Stimulated activated CD8-positive, alpha-beta memory T cell treated with anti-CD3 and anti-CD28 coated beads, Interleukin-12 subunit alpha, Interleukin-12 subunit beta, amount 100 ng/mL, for 1 hour (primary cell): ENCODE measurements at regions not wholly inside any gene's neighbourhood (a gene's known extent, or its start where the extent isn't known, plus 50 kb on each side); places are given as distances from the start of the nearest gene placed in this dataset.
"Not testable (repeated sequence)": the region's sequence is repeated elsewhere in the genome, so short reads cannot be mapped to it uniquely, and the experiment has no call there.

Experiments
- DNase-seq: peaks from one replicate; pipeline ENCODE4 v3.0.0-alpha.2; 2020; ENCODE audit warnings: low read depth

DNA sequence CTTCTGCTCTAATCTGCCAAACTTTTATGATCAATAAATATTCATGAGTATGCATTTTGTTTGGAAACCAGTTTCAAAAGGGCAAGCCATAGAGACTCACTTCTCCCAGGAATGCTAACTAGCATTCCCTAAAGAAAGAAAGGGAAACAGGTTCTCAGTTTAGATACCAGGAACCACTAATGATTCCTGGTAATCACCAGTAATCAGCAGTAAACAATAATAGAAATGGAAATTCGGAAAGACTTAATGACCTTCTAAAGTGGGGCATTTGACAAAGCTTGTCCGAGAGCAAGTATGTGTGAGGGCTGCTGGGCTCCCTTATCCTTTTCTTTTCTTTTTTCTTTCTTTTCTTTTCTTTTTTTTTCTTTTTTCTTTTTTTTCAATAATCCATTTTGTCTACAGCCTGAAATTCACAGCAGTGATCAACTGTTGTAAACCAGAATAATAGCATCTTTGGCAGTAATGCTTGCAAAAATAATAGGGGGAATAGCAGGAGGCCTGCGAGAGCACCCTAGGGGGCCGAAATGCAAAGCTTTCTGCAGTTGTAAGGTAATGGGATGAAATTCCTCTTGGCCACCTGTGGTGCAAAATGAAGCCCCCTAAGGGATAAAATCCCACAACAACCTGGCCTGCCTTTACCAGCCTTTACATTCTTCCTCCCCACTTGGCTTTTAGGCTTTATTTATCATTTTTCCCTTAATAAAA is 253.2 kb downstream of the ZPLD1 start:
- no peak for DNase-seq

DNA sequence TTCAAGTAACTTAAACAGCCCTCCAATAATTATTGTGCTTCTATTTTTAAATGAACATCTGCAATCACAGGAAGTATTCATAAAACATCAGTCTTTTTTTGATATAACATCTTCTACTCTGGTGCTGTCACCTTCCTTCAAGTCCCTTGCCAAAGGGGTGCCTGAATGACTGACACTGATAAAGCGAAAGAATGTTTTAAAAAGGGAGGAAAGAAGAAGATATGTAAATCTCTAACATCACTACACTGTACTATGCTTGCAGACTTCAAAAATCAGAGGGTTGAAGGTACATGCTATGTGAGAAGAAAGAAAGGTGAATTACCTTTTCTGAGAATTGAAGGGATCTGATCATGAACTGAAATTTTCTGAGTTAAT is 253.7 kb downstream of the ZPLD1 start:
- DNase-seq, result no peak

DNA sequence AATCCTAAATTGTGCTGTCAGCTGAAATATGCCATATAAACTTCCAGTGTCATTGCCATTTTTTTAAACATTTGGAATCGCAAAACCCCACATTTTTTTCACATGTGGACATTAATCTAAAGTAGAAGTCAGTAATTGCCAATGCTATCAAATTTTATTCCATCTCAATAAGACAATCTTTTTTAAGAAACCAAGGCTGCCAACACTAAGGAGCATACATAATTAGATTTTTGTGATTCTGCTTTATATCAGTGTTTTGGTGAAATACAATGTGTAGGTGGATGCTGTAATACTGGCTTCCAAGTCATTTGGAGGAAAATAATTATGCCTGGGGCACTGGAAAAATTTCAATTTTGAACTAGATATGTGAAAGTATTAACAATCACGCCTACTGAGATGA is 256.7 kb downstream of the ZPLD1 start:
- no peak for DNase-seq

DNA sequence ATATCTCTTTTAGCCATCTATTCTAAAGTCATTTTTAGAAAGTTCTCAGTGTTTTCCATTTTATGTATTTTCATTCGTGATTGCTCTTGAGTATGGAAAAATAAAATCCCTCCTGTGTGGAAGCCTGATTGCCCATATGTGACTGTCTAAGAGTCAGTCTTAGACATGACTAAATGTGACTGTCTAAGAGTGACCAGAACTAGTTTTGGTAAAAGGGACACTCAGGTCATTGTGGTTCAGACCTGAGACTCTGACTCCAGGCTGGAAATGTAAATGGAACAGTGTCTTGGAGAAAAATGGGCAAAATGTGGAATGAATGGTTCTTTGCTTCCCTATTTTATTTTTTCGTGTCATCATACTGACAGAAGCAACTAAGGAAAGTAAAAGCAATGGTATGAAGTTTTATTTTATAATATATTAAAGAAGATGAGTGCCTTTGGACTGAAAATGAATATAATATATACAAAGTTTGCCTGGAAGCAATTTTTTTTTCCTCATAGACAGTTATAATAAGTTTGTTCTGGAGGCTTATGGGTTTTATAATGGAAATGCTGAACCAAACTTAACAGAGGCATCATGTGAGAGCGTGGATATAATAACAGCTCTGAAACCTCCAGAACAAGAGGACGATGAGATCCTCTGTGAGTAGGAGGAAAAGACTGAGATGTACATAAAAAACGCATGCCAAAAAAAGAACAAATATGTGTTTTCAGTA is 264.4 kb downstream of the ZPLD1 start:
- DNase-seq, result no peak

DNA sequence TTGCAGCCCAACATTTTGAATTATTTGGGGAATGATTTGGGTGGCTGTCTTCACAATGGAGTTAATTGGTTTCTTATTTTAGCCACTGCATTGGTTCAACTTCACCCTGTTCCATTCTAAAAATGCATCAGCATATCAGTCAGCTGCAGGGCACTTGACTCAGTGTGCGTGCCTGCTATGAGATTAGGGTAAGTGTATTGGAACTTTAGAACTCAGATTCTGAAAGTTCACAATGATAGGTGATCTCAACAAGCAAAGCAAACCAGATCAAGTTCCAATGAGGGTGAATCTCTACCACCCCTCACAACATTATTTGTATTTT is 265.0 kb downstream of the ZPLD1 start:
- no peak for DNase-seq

DNA sequence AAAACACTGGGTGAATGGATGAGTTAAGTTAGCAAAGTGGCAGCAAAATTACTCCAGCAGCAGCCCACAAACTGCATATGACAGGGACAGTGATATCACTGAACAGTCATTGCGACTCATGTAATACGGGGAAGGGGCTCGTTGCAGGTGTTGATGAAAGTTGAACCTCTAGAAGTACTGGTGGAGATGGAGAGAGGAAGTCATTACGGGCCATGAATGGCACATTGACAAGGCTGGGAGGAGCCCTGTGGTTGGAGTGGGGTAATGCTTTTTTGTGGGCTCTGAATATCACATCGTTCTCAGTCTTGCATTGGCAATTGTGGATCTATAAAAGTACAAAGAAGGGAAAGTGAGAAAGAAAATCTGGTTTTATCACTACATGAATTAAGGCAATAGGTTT is 278.1 kb downstream of the ZPLD1 start:
- DNase-seq, result no peak

DNA sequence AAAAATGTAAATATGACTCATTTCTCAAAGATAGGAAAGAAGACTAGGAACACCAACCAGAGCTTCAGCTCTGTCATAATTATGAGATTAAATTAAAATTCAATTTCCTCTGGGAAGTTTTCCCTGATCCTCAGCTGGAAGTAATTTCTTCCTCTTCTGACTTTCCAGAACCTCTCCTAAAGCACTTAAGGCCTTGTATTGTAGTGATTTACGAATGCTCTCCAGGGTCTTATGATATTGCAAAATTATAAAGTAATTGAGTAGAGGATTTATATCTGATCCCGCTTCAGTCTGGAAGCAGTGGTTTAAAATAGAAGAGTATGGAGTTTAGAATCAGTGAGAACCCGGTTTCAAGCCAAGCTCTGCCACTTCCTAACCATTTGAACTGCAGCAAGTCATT is 279.8 kb downstream of the ZPLD1 start:
- no peak for DNase-seq

DNA sequence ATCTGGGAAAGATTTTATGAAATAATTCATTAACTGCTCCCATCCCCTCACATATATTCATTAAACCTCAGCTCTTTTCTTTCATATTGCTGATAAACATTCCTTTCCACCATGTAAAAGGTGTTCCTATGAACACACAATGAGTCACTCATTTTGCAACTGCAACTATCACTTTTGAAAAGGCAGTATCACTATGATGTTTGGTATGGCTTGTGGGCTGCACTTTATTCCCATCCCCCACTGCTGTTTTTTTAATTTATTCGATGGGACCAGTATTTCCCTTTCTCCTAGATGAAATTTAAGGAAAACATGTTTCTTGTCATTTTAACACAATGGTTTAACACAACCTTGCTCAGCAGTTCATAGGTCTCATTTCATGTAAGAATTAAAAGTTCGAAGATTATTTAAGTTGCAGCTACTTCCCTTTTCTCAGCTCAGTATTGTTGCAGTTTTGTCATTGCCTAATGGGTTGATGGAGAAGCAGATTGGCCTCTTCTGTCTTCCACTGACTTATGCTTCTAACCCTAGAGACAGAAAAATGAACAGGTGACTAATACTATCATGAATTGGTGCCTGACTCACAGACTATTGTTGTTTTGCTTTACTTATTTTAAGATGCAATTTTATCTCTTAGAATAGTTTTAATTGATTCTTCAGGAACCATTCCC is 280.3 kb downstream of the ZPLD1 start:
- DNase-seq, result no peak

DNA sequence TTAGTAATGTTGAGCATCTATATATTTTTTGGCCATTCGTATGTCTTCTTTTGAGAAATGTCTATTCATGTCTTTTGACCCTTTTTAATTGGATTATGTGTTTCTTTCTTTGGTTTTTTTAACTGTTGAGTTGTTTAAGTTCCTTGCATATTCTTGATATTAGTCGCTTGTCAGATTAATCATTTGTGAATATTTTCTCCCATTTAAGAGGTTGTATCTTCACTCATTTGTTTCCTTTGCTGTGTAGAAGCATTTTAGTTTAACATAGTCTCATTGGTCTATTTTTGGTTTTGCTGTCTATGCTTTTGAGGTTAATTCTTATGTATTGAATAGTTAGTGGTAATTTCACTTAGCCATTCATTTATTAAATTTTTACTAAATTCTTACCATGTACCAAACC is 283.8 kb downstream of the ZPLD1 start:
- DNase-seq, result no peak

DNA sequence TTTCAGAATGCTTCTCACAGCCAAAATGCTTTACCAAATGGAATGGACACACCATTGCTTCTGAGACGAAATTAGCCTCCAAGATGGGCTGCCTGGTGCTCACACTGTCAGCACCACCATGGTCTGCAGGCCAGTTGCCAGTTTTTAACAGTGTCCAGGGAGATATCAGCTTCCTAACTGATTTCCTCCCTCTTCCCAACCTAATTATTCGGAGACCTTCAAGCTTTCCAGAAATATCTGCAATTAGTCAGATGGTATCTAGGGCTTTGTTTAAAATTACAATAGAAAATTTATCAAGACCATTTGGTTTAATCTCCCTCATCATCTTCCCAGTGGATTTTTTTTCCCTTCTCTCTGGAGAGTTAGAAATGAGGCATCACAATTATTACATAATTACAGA is 287.5 kb downstream of the ZPLD1 start:
- DNase-seq, result no peak

DNA sequence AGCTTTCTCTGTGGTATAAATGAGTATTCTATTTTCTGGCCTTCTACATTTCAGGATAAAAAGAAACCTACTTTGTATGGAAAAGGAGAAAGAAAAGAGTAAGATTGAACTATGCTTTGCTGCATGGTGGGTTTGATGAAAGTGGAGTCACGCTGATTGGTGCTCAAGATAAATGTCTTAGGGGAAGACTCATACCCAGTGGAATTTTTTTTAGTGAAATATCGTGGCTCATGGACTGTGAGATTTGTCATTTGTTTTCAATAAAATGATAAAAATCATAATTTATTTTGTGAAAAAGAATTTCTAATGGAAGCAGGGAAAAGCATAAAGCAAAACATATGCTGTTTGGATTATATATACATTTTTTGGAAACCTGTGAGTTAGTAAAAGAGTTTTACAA is 292.5 kb downstream of the ZPLD1 start:
- no peak for DNase-seq

DNA sequence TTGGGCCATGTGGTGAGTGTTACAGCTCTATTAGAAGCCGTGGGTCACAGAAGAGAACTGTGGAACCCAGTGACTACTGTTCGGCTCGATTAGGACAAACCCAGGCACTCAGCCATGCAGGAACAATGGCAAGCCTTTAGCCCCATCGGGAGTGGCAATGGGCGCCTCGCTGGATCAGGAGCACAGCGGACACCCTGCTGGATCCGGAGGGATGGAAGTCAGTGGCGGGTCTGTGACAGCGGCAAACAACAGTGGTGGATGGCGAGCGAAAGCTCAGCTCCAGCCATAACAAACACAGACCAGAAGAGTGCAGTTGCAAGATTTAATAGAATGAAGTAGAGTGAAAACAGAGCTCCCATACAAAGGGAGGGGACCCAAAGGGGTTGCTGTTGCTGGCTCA is 297.8 kb downstream of the ZPLD1 start:
- not testable (repeated sequence) for DNase-seq

DNA sequence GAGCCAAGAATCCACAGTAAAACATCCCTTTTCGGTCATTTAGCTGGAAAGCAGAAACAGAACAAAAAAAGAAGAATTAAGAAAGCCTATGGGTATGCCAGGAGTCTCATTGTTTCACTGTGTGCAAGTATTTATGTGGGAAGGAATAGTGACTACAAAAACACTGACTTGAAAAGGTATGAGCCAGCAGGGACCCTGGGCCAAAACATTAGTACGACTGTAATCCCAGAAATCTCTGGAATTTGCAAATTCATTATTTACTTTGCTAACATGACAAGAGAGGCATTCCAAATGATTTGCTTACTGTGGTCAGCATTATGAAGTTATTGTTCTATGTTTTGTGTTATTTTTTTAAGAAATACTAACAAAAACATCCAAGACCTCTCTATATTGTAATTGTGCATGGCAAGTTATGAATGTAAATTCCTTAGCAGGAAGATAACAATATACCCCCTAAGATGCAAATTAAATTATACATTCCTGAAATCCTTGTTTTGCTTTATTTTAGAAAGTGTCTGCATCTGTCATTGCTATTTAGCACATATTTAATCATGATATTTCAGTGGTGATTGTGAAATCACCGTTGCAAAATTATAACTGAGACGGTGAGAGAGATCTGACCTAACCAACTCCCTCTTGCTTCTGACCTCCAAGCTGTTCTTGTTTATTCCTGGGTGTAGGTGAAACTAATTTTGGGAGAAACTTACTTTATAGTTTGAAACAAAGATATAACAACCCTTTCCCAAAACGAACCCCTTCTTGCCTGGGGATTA is 299.2 kb downstream of the ZPLD1 start:
- DNase-seq, result no peak

DNA sequence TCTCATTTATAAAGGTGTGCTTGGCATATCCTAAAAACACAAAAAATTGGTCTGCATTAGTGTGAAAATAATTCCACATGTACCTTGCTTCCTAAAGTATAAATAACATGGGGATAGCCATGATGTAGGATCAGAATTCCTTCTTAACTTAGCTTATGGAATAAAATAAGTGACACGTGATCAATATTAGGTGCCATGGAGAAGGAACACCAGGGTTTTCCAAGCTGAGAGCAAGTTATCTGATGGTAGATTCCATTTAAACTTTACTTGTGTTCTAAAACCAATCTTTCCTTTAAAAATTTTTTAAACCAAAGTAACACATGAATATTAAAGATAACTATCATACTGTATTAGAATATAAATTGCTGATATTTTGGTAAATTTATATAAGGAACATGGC is 300.5 kb downstream of the ZPLD1 start:
- DNase-seq, result no peak

DNA sequence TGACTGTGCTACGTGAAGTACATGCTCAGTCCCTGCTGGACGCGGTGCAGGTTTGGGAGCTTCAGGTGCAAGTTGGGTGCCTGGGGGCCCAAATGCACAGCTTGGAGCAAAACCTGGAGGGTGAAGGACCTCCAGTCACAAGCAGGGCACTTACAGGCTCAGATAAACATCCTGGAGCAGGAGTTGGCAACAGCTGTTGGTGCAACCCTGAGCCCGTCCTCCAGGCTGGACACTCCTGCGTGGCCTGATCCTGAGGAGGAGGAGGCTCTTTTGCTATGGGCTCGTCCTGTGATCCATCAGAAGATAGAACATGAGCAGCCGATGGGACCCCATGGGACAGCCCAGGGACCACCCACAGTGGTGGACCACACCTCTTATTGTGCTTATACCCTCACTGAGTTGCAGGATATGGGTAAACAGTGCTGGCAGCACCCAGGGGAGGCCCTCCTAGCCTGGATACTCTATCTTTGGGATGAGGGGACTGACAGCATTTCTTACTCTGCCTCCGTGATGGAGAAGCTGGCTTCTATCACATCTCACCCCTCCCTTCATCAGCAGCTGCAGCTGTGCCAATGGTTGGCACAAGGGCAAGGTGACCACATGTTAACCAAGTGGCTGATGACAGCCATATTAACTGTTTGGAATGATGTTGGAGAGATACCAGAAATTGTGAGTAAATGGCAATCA is 301.6 kb downstream of the ZPLD1 start:
- no peak for DNase-seq

DNA sequence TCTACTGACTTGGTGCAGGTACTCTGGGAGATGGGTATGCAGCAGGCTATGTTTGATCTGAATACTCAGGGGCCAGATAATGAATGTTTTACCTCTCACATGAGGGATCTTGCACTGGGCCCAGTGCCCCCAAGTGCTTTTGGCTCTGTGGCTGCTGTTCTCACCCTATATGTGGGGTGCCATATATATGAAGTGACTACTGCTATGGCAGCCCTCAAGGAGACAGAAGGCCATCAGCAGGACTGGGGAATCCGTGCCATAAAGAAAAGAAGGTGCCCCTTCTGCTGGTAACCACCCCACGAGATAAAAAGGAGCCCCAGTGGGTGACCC is 302.1 kb downstream of the ZPLD1 start:
- no peak for DNase-seq

DNA sequence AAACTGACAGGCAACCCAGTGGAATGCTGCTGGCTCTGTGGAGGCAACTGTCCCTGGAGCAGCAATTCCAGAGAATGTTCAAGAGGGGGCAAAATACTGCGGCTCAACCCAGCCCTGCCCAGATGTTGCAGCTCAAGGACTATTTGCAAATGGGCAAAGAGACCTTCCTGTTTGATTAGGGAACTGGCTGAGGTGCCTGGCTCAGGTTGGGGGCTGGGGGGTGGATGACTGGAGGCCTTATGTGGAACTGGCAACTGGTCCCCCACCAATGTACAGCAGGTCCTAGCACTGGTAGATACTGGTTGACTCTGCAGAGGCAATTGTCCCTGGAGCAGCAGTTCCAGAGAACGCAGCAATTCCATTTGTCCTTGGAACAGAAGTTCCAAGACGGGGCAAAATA is 302.5 kb downstream of the ZPLD1 start:
- no peak for DNase-seq

DNA sequence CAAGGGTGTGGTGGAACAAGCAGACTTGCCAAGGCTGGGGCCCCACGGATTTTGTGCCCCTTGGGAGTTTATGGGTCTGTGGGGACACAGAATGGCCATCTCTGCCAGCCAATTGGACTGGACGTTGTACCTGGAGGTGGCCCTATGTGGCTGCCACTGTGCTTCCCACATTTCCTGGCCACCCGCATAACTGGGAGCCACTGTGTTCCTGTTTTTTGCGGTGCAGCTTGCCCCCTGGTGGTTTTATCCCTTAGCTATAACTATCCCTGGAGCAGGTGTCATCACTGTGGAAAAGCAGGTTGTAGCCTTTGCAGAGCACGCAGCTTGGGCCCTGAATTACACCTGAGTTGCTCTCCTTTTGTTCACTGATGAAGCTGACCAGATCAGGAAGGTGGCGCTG is 306.3 kb downstream of the ZPLD1 start:
- no peak for DNase-seq

DNA sequence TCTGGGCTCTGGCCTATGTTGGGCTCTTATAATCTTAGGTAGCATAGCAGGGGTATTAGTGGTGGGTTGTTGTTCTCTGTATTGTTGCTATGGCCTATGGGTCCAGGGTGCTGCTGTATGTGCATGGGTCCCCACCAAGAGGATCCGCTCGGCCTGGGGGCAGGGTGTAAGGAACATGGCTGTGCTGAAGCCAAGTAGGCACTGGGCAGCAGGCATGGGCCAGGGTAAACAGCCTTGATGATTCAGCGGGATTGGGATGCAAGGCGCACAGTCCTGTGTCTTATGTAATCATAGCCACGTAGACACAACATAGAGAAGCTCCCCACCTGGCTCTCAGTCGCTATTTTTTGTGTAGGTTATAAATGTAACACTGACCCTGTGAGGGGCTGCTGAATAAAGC is 306.9 kb downstream of the ZPLD1 start:
- DNase-seq, result no peak

DNA sequence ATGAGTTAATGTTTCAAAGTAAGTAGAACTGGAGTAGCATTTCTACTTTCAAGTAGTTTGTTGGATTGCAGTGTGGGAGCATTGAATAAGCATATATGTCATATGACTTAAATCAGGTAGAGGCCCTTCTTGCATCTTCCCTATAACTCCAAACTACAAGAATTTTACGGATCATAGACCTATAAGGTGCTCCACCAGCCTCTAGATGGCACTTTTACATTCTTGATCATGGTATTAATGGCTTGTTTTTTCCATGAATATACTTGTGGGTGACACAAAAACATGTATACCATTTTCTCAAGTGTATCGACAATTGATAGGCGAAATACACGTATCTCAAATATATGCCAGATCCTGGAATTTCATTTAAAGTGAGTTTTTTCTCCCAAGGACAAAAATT is 311.1 kb downstream of the ZPLD1 start:
- DNase-seq, result no peak

DNA sequence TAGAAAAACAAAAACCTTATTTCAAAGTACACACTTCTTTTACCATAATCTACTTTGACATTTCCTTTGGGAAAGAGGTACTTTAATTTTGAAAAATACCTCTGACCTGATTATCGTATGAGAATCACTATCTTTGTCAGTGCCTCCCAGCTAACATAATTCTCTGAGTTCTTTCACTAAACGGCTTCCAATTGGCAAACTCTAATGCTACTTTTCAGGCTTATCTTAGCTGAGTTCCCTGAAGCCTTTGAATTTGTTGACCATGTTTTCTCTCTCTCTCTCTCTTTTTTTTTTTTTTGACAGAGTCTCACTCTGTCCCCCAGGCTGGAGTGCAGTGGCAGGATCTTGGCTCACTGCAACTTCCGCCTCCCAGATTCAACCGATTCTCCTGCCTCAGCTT is 312.8 kb downstream of the ZPLD1 start:
- no peak for DNase-seq

DNA sequence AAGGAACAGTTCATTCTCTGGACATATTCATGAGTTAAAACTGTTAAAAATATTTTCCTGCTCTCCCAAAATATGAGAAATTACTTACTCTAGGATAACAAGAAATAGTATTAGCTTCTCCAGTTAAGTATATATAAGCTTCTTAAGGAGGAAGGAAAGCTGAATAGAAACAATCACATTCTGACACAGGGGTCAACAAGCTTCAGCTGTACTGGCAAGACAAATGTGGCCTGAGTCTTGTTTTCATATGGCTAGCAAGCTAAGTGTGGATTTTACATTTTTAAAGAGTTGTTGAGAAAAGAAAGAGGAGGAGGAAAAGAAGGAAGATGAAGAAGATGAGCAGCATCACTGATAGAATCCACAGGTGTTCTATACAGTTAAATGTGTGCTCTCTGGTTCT is 313.8 kb downstream of the ZPLD1 start:
- no peak for DNase-seq

DNA sequence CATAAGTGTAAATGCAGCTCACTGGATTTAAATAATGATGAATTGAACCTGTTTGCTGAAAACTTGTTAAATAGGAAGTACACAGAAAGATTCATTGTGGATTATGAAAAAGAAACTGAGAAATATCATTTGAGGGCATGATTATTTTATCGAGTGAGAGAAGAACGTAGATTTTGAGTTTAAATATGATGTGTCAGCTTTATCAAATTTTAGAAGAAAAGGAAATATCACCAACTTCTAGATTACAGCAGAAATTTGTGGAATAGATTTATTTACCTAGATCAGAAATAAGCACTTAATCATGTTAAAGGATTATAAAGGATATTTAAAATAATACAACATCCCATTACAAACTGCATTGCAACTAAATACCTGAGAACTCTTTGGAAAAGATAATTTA is 315.5 kb downstream of the ZPLD1 start:
- DNase-seq, result no peak
